ENCODE measurements at regions not wholly inside any gene's neighbourhood (a gene's known extent, or its start where the extent isn't known, plus 50 kb on each side); places are given as distances from the start of the nearest gene placed in this dataset.

GRCh38 chr21:35352066-35352770, 303.1 kb upstream of the RUNX1 start:
- TF ChIP-seq CTCF (IDR thresholded peaks at IDR 0.05) (no peak), POLR2A (IDR thresholded peaks at IDR 0.05) (no peak)
